ENCODE measurements at regions not wholly inside any gene's neighbourhood (a gene's known extent, or its start where the extent isn't known, plus 50 kb on each side); places are given as distances from the start of the nearest gene placed in this dataset.
"Not testable (repeated sequence)": the region's sequence is repeated elsewhere in the genome, so short reads cannot be mapped to it uniquely, and the experiment has no call there.

DNA sequence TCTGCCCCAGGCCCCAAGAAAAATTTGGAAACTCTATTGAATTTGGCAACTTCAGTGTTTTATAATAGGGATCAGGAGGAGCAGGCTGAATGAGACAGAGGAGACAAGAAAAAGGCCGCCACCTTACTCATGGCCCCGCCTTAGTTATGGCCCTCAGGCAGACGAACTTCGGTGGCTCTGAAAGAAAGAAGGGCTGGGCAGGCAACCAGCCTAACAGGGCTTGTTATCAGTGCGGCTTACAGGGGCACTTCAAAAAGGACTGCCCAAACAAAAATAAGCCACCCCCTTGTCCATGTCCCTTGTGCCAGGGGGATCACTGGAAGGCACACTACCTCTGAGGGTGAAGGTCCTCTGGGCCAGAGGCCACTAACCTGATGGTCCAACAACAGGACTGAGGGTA, 146.3 kb upstream of the ATF7IP start:
- no peak for ATAC-seq
- H3K27ac Mint-ChIP-seq: no peak overlapping the region
- H3K4me1 Mint-ChIP-seq (ENCODE audit: low read depth): peaks cover 18% of the 10 kb centered on the region
- no peak for DNase-seq
- no peak overlapping the region for H3K4me3 Mint-ChIP-seq
- peaks cover 10% of the 10 kb centered on the region for H3K9me3 Mint-ChIP-seq (ENCODE audit: insufficient read depth)
- H3K27me3 Mint-ChIP-seq (ENCODE audit: low read depth): no peaks in the 10 kb centered on the region
- peaks cover 9% of the 10 kb centered on the region for H3K36me3 Mint-ChIP-seq (ENCODE audit: low read depth)
- CTCF ChIA-PET: no interaction called here
- POLR2A ChIA-PET: no interaction called here

DNA sequence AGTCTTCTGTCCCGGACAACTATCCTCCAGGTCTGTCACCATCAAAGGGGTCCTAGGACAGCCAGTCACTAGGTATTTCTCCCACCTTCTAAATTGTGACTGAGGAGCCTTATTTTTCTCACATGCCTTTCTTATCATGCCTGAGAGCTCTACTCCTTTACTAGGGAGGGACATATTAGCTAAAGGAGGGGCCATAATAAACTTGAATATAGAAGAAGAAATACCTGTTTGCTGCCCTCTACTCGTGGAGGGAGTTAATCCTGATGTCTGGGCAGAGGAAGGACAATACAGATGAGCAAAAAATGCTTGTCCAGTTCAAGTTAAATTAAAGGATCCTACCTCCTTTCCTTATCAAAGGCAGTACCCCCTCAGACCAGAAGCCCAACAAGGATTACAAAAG, 145.8 kb upstream of the ATF7IP start:
- DNase-seq; H3K27ac Mint-ChIP-seq; H3K4me3 Mint-ChIP-seq; H3K27me3 Mint-ChIP-seq (ENCODE audit: low read depth); ATAC-seq; CTCF ChIA-PET; H3K36me3 Mint-ChIP-seq (ENCODE audit: low read depth): not testable (repeated sequence)
- peaks cover 18% of the 10 kb centered on the region for H3K4me1 Mint-ChIP-seq (ENCODE audit: low read depth)
- POLR2A ChIA-PET: interaction anchor here (2.0 kb wide), 1 partner anchor 146 kb away, joined by 4 read pairs; the partner anchor contains the start of gene ATF7IP
- H3K9me3 Mint-ChIP-seq (ENCODE audit: insufficient read depth): peaks cover 10% of the 10 kb centered on the region

DNA sequence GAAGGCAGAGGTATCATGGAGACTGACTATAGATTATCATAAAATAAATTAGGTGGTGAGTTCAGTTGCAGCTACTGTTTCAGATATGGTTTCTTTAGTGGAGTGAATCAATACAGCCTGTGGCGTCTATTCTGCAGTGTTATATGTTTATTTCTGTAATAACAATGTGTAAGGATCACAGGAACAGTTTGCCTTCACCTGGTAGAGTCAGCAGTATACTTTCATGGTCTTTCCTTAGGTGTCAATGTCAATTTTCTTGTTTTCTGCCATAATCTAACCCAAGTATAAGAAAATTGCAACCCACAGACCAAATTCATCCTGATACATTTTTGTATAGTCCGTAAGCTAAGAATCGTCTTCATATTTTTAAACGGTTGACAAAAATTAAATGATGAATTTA, 140.4 kb upstream of the ATF7IP start:
- POLR2A ChIA-PET: no interaction called here
- peaks cover 9% of the 10 kb centered on the region for H3K4me1 Mint-ChIP-seq (ENCODE audit: low read depth)
- peaks cover 2% of the 10 kb centered on the region for H3K27me3 Mint-ChIP-seq (ENCODE audit: low read depth)
- ATAC-seq (no peak), DNase-seq (no peak)
- peaks cover 11% of the 10 kb centered on the region for H3K36me3 Mint-ChIP-seq (ENCODE audit: low read depth)
- H3K27ac Mint-ChIP-seq: no peak overlapping the region
- no peak overlapping the region for H3K4me3 Mint-ChIP-seq
- CTCF ChIA-PET: interaction anchor here (1.4 kb wide), 2 partner anchors 13 to 141 kb away, joined by 4 to 7 read pairs; partner anchors contain the start of gene ATF7IP
- H3K9me3 Mint-ChIP-seq (ENCODE audit: insufficient read depth): peaks cover 12% of the 10 kb centered on the region

DNA sequence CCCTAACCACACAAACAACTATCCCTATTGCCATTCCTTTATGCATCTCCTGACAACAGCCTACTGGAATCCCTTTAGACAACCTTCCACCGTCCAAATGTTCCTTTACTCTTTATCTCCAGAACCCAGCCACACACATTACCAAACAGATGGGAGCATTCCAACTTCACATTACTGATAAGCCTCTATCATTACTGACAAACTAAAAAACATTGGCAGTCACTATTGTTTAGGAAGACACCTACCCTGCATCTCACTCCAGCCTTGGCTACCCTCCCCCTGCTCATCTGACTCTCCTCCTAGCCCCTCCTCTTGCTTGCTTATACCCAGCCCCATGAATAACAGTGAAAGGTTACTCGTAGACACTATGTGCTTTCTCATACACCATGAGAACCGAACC, 130.3 kb upstream of the ATF7IP start:
- H3K27ac Mint-ChIP-seq; H3K4me3 Mint-ChIP-seq; POLR2A ChIA-PET; H3K9me3 Mint-ChIP-seq (ENCODE audit: insufficient read depth); H3K36me3 Mint-ChIP-seq (ENCODE audit: low read depth); ATAC-seq; H3K27me3 Mint-ChIP-seq (ENCODE audit: low read depth); DNase-seq: not testable (repeated sequence)
- CTCF ChIA-PET: interaction anchor here (0.7 kb wide), 1 partner anchor 16 kb away, joined by 3 read pairs; no protein-coding TSS in a partner anchor
- H3K4me1 Mint-ChIP-seq (ENCODE audit: low read depth): peaks cover 13% of the 10 kb centered on the region

DNA sequence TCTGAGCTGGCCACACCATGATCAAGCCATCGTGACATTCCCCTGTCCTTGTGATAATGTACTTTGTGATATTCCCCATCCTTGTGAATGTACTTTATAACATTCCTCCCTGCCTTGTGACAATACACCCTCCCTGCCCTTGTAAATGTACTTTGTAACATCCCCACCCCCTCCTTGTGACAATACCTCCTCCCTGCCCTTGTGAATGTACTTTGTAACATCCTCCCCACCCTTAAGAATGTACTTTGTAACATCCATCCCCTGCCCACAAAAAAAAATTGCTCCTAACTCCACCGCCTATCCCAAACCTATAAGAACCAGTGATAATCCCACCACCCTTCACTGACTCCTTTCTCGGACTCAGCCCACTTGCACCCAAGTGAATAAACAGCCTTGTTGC, 128.8 kb upstream of the ATF7IP start:
- CTCF ChIA-PET: interaction anchor here (2.2 to 4.7 kb wide), 4 partner anchors 129 to 383 kb away, joined by 17 to 72 read pairs (median 40); partner anchors contain the start of gene ATF7IP
- H3K27me3 Mint-ChIP-seq (ENCODE audit: low read depth); DNase-seq; H3K4me3 Mint-ChIP-seq; H3K36me3 Mint-ChIP-seq (ENCODE audit: low read depth); H3K27ac Mint-ChIP-seq; H3K9me3 Mint-ChIP-seq (ENCODE audit: insufficient read depth); POLR2A ChIA-PET; ATAC-seq: not testable (repeated sequence)
- H3K4me1 Mint-ChIP-seq (ENCODE audit: low read depth): peaks cover 22% of the 10 kb centered on the region

DNA sequence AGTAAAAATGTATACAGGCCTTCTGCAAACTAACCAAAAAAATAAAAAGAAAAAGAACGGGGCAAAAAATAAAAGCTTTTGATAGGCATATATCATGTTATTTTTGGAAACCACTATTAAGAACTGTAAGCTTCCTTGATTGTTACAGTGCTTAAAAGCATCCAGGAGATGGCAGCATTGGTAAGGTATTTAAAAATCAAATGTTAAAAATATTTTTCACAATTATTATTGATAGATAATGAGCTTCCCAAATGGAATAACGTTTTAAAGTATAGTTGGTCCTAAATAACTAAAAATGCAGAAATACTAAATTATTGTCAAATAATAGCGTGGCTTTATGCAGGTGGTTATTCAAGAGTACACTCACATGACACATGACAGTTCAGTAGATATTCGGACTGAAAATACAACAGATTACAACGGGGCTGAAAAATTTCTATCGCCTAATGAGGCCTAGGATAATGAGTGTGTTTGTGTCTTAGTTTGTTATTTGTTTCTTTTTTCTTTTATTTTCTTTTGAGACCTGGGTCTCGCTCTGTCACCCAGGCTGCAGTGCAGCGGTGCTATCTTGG, 127.2 kb upstream of the ATF7IP start:
- ChIA-PET CTCF (interaction anchor here (0.7 to 4.7 kb wide), 37 partner anchors 12 to 537 kb away, joined by 3 to 72 read pairs (median 5); partner anchors contain the start of gene ATF7IP), POLR2A (interaction anchor here (1.0 to 1.2 kb wide), 2 partner anchors 128 to 216 kb away, joined by 3 to 6 read pairs; partner anchors contain the start of gene ATF7IP)
- ATAC-seq: peak; percentile 42
- no peaks in the 10 kb centered on the region for H3K9me3 Mint-ChIP-seq (ENCODE audit: insufficient read depth)
- no peak overlapping the region for H3K4me3 Mint-ChIP-seq
- H3K27ac Mint-ChIP-seq: no peak overlapping the region
- peaks cover 22% of the 10 kb centered on the region for H3K4me1 Mint-ChIP-seq (ENCODE audit: low read depth)
- H3K27me3 Mint-ChIP-seq (ENCODE audit: low read depth): no peaks in the 10 kb centered on the region
- DNase-seq: no peak
- peaks cover 4% of the 10 kb centered on the region for H3K36me3 Mint-ChIP-seq (ENCODE audit: low read depth)

DNA sequence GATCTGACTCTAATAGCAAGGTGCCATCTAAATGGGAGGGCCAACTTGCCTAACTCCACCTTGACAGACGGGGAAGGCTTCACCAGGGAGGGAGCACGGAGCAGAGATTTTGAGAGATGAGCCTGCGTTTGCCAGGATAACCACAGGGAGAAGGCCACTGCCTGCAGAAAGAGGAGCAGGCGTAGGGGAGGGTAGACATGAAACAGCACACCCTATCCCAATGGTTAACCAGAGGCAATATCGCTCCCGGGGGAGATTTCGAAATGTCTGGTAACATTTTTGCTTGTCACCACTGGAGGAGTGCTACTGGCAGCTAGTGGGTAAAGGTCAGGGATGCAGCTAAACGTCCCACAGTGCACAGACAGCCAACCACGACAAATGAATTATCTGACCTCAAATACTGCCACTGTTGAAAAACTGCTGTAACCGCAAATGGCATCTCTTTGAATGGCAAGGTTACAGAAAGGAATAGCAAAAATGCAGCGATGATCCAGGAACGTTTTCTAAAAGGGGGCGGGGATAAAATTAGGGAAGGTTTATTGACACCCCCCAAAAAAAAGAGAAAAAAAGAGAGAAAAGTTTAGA, 126.0 kb upstream of the ATF7IP start:
- peaks cover 22% of the 10 kb centered on the region for H3K4me1 Mint-ChIP-seq (ENCODE audit: low read depth)
- H3K4me3 Mint-ChIP-seq: peak overlapping the region; percentile 50
- peaks cover 11% of the 10 kb centered on the region for H3K36me3 Mint-ChIP-seq (ENCODE audit: low read depth)
- ATAC-seq (peak; percentile 74), DNase-seq (peak; percentile 51)
- peaks cover 4% of the 10 kb centered on the region for H3K9me3 Mint-ChIP-seq (ENCODE audit: insufficient read depth)
- H3K27me3 Mint-ChIP-seq (ENCODE audit: low read depth): no peaks in the 10 kb centered on the region
- ChIA-PET CTCF (interaction anchor here (0.8 to 4.7 kb wide), 17 partner anchors 12 to 477 kb away, joined by 3 to 72 read pairs (median 7); partner anchors contain the start of gene ATF7IP), POLR2A (interaction anchor here (0.6 to 1.9 kb wide), 5 partner anchors 17 to 723 kb away, joined by 3 to 21 read pairs (median 3); partner anchors contain the start of gene ATF7IP)
- H3K27ac Mint-ChIP-seq: peak overlapping the region; percentile 62

DNA sequence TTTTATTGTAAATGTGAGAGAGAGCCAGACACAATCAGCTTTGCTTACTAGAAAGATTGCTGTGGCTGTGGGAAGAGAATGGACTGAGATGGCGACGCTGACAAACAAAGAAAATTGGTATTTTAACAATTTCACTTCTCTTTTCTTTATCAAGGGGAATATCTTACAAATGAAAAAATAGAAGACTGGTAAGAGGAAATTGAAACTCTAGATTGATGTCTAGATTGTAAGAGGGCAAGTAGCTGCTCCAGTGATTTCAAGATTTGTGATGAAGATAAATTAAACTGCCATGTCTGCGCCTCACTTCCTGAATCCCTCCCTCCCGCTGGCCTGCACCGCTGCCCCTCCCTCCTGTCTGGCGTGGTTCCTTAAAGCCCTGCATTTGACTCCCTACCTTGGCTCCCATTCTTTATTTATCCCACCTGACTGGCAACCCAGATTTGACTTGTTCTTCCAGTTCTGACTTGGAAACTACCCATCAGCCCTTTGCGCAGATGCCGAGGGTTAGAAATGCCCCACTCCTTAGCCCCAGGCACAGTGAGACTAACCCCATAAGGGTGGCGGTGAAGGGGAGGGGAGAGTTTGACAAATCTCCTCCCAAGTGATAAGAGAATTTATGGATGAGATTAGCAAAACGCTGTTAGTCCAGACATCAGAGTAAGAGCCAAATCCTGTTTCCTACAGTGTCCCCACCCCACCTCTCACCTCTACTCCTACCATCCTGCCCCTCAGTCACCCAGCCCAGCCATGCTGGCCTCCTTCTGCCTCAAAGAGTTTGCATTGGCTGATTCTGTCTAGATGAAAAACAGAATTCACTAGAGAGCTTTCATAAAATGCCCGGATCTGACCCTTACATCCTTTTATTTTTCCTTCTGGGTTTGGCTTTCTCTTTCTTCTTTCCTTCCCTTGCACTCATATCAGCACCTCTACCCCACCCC, 125.3 kb upstream of the ATF7IP start:
- peak overlapping the region; percentile 50 for H3K4me3 Mint-ChIP-seq
- ATAC-seq (peak; percentile 20), DNase-seq (no peak)
- peaks cover 4% of the 10 kb centered on the region for H3K9me3 Mint-ChIP-seq (ENCODE audit: insufficient read depth)
- CTCF ChIA-PET: interaction anchor here (0.8 to 4.7 kb wide), 16 partner anchors 11 to 476 kb away, joined by 3 to 72 read pairs (median 6); partner anchors contain the start of gene ATF7IP
- POLR2A ChIA-PET: interaction anchor here (0.6 to 1.9 kb wide), 6 partner anchors 16 to 722 kb away, joined by 3 to 21 read pairs (median 3); partner anchors contain the start of gene ATF7IP
- H3K27me3 Mint-ChIP-seq (ENCODE audit: low read depth): no peaks in the 10 kb centered on the region
- H3K27ac Mint-ChIP-seq: peak overlapping the region; percentile 62
- peaks cover 22% of the 10 kb centered on the region for H3K4me1 Mint-ChIP-seq (ENCODE audit: low read depth)
- peaks cover 11% of the 10 kb centered on the region for H3K36me3 Mint-ChIP-seq (ENCODE audit: low read depth)

DNA sequence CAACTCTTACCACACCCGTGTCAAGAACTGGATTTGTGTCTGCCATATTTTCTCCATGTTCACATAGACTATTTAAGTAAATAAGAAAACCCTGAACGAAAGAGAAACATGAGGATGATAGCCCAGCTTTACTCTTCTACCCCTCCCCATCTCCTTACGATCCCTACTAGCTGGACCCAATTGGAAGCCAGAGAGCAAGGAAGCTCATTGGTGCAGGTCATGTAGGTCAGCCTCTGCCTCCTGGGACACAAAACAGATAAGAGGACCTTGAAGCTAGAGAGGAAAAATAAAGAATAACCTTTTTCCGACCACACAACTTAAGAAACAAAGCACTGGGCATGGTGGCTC, 124.6 kb upstream of the ATF7IP start:
- DNase-seq: no peak
- no peak overlapping the region for H3K27ac Mint-ChIP-seq
- POLR2A ChIA-PET: interaction anchor here (0.7 to 1.9 kb wide), 3 partner anchors 25 to 177 kb away, joined by 3 to 21 read pairs (median 3); partner anchors contain the start of gene ATF7IP
- H3K4me1 Mint-ChIP-seq (ENCODE audit: low read depth): peaks cover 22% of the 10 kb centered on the region
- no peaks in the 10 kb centered on the region for H3K27me3 Mint-ChIP-seq (ENCODE audit: low read depth)
- H3K36me3 Mint-ChIP-seq (ENCODE audit: low read depth): peaks cover 11% of the 10 kb centered on the region
- CTCF ChIA-PET: interaction anchor here (0.9 to 4.7 kb wide), 9 partner anchors 10 to 213 kb away, joined by 3 to 72 read pairs (median 6); partner anchors contain the start of gene ATF7IP
- no peak for ATAC-seq
- H3K4me3 Mint-ChIP-seq: no peak overlapping the region
- peaks cover 4% of the 10 kb centered on the region for H3K9me3 Mint-ChIP-seq (ENCODE audit: insufficient read depth)

DNA sequence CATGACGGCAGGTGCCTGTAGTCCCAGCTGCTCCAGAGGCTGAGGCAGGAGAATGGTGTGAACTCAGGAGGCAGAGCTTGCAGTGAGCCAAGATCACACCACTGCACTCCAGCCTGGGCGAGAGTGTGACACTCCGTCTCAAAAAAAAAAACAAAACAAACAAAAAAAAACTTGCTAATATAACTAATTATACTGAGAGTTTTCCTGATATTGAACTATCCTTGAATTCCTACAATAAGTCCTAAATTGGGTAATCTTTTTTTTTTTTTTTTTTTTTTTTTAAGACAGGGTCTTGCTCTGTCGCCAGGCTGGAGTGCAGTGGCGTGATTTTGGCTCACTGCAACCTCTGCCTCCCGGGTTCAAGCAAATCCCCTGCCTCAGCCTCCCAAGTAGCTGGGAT, 122.7 kb upstream of the ATF7IP start:
- ATAC-seq; H3K4me3 Mint-ChIP-seq; H3K27ac Mint-ChIP-seq; DNase-seq; H3K27me3 Mint-ChIP-seq (ENCODE audit: low read depth); H3K9me3 Mint-ChIP-seq (ENCODE audit: insufficient read depth); POLR2A ChIA-PET: not testable (repeated sequence)
- H3K36me3 Mint-ChIP-seq (ENCODE audit: low read depth): peaks cover 11% of the 10 kb centered on the region
- peaks cover 22% of the 10 kb centered on the region for H3K4me1 Mint-ChIP-seq (ENCODE audit: low read depth)
- CTCF ChIA-PET: interaction anchor here (1.0 to 1.8 kb wide), 3 partner anchors 13 to 212 kb away, joined by 3 to 7 read pairs (median 5); no protein-coding TSS in a partner anchor

DNA sequence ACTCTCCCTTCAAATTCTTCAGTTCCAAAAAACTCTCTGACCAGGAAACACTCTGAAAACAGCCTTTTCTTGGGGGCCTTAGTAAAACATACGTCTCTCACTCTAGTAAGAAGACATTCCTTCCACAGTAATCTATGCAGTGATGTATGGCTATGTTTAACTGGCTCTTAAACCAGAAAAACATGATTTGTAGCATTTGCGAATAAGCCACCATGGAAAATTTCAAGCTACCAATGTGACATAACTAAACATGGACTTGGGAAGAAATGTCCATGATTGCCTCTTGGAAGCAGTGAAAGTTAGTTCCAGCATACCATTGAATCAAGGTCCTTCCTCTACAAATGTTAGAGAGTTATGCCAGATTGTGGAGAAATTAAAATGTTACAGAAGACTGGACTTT, 121.5 kb upstream of the ATF7IP start:
- DNase-seq (no peak), ATAC-seq (no peak)
- Mint-ChIP-seq H3K9me3 (ENCODE audit: insufficient read depth) (peaks cover 4% of the 10 kb centered on the region), H3K27me3 (ENCODE audit: low read depth) (no peaks in the 10 kb centered on the region), H3K4me3 (no peak overlapping the region), H3K4me1 (ENCODE audit: low read depth) (peaks cover 21% of the 10 kb centered on the region), H3K36me3 (ENCODE audit: low read depth) (peaks cover 11% of the 10 kb centered on the region), H3K27ac (no peak overlapping the region)
- CTCF ChIA-PET: no interaction called here
- POLR2A ChIA-PET: no interaction called here

Data from activated CD8-positive, alpha-beta T cell treated with anti-CD3 and anti-CD28 coated beads, Interleukin-2, amount 10 ng/mL, durations not matched to agents 7 days and 5 days (primary cell).